ENCODE measurements at regions not wholly inside any gene's neighbourhood (a gene's known extent, or its start where the extent isn't known, plus 50 kb on each side); places are given as distances from the start of the nearest gene placed in this dataset.

DNA sequence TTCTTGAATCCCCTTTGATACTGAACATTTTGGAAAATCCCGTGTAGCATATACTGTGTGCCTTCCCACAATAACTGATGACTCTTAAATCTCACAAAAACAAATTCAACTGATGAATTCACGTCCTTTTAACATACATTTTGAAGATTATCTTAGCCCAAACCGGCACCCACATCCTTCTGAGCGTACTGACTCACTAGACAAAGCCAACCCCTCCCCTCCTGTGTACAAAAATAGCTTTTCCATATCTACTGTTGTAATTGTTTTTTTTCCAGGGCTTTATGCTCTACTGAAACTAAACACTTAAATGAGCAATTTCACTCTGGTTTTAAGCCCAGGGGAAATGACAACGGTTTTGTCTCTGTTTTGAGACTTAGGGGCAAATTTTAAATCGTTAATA is 109.4 kb upstream of the ATF7IP start:
- Histone ChIP-seq H3K27me3 (ENCODE audit: insufficient read depth) (no peaks in the 10 kb centered on the region), H3K79me2 (replicated peaks; ENCODE audit: insufficient read depth) (no peaks in the 10 kb centered on the region), H3K27ac (ENCODE audit: low read depth) (peak overlapping the region; percentile 57), H3K36me3 (ENCODE audit: insufficient read depth) (no peaks in the 10 kb centered on the region), H2AFZ (no peak overlapping the region), H3K4me3 (no peak overlapping the region), H3K4me2 (no peak overlapping the region), H3F3A (replicated peaks; ENCODE audit: low read depth) (no peaks in the 10 kb centered on the region), H3K4me1 (ENCODE audit: insufficient read depth) (peaks cover 29% of the 10 kb centered on the region), H3K9me2 (ENCODE audit: insufficient read depth) (no peaks in the 10 kb centered on the region), H4K20me1 (replicated peaks; ENCODE audit: insufficient read depth) (no peaks in the 10 kb centered on the region)
- TF ChIP-seq, protein P1, sequence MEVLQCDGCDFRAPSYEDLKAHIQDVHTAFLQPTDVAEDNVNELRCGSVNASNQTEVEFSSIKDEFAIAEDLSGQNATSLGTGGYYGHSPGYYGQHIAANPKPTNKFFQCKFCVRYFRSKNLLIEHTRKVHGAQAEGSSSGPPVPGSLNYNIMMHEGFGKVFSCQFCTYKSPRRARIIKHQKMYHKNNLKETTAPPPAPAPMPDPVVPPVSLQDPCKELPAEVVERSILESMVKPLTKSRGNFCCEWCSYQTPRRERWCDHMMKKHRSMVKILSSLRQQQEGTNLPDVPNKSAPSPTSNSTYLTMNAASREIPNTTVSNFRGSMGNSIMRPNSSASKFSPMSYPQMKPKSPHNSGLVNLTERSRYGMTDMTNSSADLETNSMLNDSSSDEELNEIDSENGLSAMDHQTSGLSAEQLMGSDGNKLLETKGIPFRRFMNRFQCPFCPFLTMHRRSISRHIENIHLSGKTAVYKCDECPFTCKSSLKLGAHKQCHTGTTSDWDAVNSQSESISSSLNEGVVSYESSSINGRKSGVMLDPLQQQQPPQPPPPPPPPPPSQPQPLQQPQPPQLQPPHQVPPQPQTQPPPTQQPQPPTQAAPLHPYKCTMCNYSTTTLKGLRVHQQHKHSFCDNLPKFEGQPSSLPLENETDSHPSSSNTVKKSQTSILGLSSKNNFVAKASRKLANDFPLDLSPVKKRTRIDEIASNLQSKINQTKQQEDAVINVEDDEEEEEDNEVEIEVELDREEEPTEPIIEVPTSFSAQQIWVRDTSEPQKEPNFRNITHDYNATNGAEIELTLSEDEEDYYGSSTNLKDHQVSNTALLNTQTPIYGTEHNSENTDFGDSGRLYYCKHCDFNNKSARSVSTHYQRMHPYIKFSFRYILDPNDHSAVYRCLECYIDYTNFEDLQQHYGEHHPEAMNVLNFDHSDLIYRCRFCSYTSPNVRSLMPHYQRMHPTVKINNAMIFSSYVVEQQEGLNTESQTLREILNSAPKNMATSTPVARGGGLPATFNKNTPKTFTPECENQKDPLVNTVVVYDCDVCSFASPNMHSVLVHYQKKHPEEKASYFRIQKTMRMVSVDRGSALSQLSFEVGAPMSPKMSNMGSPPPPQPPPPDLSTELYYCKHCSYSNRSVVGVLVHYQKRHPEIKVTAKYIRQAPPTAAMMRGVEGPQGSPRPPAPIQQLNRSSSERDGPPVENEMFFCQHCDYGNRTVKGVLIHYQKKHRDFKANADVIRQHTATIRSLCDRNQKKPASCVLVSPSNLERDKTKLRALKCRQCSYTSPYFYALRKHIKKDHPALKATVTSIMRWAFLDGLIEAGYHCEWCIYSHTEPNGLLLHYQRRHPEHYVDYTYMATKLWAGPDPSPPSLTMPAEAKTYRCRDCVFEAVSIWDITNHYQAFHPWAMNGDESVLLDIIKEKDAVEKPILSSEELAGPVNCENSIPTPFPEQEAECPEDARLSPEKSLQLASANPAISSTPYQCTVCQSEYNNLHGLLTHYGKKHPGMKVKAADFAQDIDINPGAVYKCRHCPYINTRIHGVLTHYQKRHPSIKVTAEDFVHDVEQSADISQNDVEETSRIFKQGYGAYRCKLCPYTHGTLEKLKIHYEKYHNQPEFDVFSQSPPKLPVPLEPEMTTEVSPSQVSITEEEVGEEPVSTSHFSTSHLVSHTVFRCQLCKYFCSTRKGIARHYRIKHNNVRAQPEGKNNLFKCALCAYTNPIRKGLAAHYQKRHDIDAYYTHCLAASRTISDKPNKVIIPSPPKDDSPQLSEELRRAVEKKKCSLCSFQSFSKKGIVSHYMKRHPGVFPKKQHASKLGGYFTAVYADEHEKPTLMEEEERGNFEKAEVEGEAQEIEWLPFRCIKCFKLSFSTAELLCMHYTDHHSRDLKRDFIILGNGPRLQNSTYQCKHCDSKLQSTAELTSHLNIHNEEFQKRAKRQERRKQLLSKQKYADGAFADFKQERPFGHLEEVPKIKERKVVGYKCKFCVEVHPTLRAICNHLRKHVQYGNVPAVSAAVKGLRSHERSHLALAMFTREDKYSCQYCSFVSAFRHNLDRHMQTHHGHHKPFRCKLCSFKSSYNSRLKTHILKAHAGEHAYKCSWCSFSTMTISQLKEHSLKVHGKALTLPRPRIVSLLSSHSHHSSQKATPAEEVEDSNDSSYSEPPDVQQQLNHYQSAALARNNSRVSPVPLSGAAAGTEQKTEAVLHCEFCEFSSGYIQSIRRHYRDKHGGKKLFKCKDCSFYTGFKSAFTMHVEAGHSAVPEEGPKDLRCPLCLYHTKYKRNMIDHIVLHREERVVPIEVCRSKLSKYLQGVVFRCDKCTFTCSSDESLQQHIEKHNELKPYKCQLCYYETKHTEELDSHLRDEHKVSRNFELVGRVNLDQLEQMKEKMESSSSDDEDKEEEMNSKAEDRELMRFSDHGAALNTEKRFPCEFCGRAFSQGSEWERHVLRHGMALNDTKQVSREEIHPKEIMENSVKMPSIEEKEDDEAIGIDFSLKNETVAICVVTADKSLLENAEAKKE (CRISPR knock-in tag; IDR thresholded peaks at IDR 0.05), result no peak
- TF ChIP-seq CREB1 (CRISPR knock-in tag; IDR thresholded peaks at IDR 0.05; ENCODE audit: low read depth), result no peak
- no peak for TF ChIP-seq ZNF331 (CRISPR knock-in tag; IDR thresholded peaks at IDR 0.05; ENCODE audit: low read depth)
- no peak for TF ChIP-seq NANOG (IDR thresholded peaks at IDR 0.05; ENCODE audit: borderline replicate concordance)
- TF ChIP-seq ZNF114 (CRISPR knock-in tag; IDR thresholded peaks at IDR 0.05), result no peak
- no peak for TF ChIP-seq JUNB (IDR thresholded peaks at IDR 0.05; ENCODE audit: unreplicated experiment)
- no peak for TF ChIP-seq STAT1 (IDR thresholded peaks at IDR 0.05; ENCODE audit: unreplicated experiment)
- no peak for TF ChIP-seq EZH2phosphoT487 (IDR thresholded peaks at IDR 0.05; ENCODE audit: unreplicated experiment)
- TF ChIP-seq, protein P2, sequence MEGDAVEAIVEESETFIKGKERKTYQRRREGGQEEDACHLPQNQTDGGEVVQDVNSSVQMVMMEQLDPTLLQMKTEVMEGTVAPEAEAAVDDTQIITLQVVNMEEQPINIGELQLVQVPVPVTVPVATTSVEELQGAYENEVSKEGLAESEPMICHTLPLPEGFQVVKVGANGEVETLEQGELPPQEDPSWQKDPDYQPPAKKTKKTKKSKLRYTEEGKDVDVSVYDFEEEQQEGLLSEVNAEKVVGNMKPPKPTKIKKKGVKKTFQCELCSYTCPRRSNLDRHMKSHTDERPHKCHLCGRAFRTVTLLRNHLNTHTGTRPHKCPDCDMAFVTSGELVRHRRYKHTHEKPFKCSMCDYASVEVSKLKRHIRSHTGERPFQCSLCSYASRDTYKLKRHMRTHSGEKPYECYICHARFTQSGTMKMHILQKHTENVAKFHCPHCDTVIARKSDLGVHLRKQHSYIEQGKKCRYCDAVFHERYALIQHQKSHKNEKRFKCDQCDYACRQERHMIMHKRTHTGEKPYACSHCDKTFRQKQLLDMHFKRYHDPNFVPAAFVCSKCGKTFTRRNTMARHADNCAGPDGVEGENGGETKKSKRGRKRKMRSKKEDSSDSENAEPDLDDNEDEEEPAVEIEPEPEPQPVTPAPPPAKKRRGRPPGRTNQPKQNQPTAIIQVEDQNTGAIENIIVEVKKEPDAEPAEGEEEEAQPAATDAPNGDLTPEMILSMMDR (conservative IDR thresholded peaks at IDR 0.05; ENCODE audit: low read depth in 2 of 2), result no peak
- Mint-ChIP-seq H3K9me3 (peaks cover 28% of the 10 kb centered on the region), H3K4me3 (no peak overlapping the region; the same call in 2 of the 3 replicates), H3K36me3 (ENCODE audit: low read depth) (peaks cover 21% of the 10 kb centered on the region; the same call in 2 of the 3 replicates), H3K4me1 (peaks cover 49% of the 10 kb centered on the region), H3K27ac (peak overlapping the region; percentile 98), H3K27me3 (ENCODE audit: insufficient read depth, low read depth, poor library complexity) (peaks cover 32% of the 10 kb centered on the region)
- no peak for DNase-seq (ENCODE audit: low spot score)
- no peak for ATAC-seq

Measured in GM23338 (cell line).